Activated naive CD8-positive, alpha-beta T cell treated with anti-CD3 and anti-CD28 coated beads, Interleukin-2, amount 10 ng/mL, durations not matched to agents 7 days and 5 days (primary cell): ENCODE measurements at regions not wholly inside any gene's neighbourhood (a gene's known extent, or its start where the extent isn't known, plus 50 kb on each side); places are given as distances from the start of the nearest gene placed in this dataset.
"Not testable (repeated sequence)": the region's sequence is repeated elsewhere in the genome, so short reads cannot be mapped to it uniquely, and the experiment has no call there.

ENCODE experiments used
- ATAC-seq: fragments of 150-1000 bp; cut with Tn5 transposase; one replicate; pipeline ENCODE4 v1.10.0; 2021; ENCODE audit warnings: low read depth, moderate library complexity
- POLR2A ChIA-PET: fragments of 350-600 bp; sonication (Branson Sonifier 250); formaldehyde crosslinking; loops from one replicate; lab custom pipeline; 2021; ENCODE audit warnings: antibody characterized with exemption; lab: Charles Lee
- DNase-seq: peaks from one replicate; pipeline ENCODE4 v3.0.0; 2021
- H3K27ac Mint-ChIP-seq: one replicate; pipeline ENCODE4 v1.8.0; 2022; ENCODE audit warnings: mild to moderate bottlenecking, mixed read lengths
- H3K27me3 Mint-ChIP-seq: one replicate; pipeline ENCODE4 v1.8.0; 2022; ENCODE audit warnings: mild to moderate bottlenecking, moderate library complexity, mixed read lengths
- H3K36me3 Mint-ChIP-seq: one replicate; pipeline ENCODE4 v1.8.0; 2021; ENCODE audit warnings: mild to moderate bottlenecking, mixed read lengths
- H3K4me1 Mint-ChIP-seq: one replicate; pipeline ENCODE4 v1.8.0; 2021; ENCODE audit warnings: mixed read lengths
- H3K4me3 Mint-ChIP-seq: one replicate; pipeline ENCODE4 v1.8.0; 2022; ENCODE audit warnings: mild to moderate bottlenecking, moderate library complexity, mixed read lengths
- H3K9me3 Mint-ChIP-seq: one replicate; pipeline ENCODE4 v1.8.0; 2021; ENCODE audit warnings: mixed read lengths

DNA sequence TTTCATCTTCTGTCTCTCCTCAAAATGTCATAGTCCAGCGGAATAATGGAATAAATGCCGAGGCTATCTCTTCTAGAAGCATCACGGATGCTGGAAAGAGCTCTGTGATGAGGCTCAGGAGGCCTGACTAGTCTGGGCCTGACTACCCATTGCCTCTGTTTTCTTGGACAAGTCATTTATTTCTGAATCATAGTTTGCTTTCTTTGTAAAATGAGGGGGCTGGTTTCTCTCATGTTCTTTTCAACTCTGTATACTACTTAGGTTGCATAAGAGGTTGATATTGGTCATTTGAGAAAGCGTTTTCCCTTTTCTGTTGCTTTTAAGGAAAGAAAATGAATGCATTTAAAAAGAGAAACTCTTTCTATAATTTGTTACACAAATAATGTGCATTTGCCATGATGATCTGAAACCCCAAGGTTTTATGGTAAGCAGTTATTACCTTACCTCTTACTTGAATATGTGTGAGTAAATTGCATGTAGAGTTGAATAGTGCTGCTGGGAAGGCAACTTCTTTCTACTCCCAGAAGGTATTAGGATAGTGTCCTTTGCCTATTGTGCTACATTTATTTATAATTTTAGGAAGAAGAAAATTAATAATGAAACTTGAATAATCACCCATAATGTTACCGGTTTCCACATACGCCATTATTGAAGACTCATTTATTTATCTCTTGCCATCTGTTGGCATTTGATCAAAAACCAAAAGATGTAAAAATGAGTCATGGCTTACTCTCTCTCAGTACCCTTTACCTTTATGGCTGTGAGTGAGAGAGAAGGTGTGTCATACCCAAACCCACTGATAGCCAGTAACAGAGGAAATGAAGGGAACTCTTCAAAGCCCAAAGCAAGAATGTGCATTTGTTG is 179.1 kb downstream of the FASLG start:
- ATAC-seq (peak; percentile 99), DNase-seq (no peak)
- H3K27me3 Mint-ChIP-seq: peaks cover 10% of the 10 kb centered on the region
- no peaks in the 10 kb centered on the region for H3K9me3 Mint-ChIP-seq
- H3K27ac Mint-ChIP-seq: no peak overlapping the region
- H3K36me3 Mint-ChIP-seq: peaks cover 11% of the 10 kb centered on the region
- H3K4me1 Mint-ChIP-seq: peaks cover 37% of the 10 kb centered on the region
- H3K4me3 Mint-ChIP-seq: peak overlapping the region; percentile 35
- POLR2A ChIA-PET: interaction anchor here (1.0 kb wide), 1 partner anchor 72 kb away, joined by 3 read pairs; no protein-coding TSS in a partner anchor

DNA sequence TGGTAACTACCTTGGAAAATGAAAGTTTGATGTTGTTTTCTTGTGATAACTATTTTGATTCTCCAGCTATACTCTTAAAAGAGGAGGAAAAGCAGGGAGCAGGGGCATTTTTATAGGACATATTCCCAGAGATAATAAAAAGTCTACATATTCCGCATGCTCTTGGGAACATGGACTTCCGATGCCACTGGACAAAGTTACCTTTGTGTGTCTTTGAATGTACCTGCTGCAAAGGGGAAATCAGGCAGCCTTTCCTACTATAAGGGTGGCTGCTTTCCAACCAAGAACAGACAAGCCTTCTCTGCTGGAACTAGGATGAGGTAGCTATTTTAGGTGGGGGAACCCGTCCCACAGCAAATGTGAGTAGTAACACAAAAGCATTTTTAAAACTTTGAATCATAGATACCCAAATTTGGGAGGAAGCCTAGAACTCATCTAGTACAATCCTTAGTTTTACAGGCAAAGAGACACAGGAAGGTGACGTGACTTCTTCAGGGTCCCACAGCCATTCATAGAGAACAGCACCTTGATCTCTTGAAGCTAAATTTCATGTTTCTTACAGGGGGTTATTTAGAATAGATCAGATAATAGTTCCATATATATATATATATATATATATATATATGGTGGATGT is 179.9 kb downstream of the FASLG start:
- POLR2A ChIA-PET: interaction anchor here (1.0 kb wide), 1 partner anchor 71 kb away, joined by 3 read pairs; no protein-coding TSS in a partner anchor
- Mint-ChIP-seq H3K4me1 (peaks cover 38% of the 10 kb centered on the region), H3K36me3 (peaks cover 11% of the 10 kb centered on the region), H3K4me3 (peak overlapping the region; percentile 24), H3K27ac (peak overlapping the region; percentile 36), H3K9me3 (no peaks in the 10 kb centered on the region), H3K27me3 (peaks cover 10% of the 10 kb centered on the region)
- ATAC-seq: peak; percentile 20
- DNase-seq: no peak

DNA sequence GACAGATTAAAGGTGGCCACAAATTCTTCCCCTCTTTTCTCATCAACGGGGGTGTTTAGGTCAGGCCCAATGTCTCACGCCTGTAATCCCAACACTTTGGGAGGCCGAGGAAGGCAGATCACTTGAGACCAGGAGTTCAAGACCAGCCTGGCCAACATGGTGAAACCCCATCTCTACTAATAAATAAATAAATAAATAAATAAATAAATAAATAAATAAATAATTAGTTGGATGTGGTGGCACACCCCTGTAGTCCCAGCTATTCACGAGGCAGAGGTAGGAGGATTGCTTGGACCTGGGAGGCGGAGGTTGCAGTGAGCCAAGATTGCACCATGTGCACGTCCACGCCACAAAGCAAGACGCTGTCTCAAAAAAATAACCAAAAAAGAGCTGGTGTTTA is 180.7 kb downstream of the FASLG start:
- POLR2A ChIA-PET, DNase-seq, ATAC-seq, H3K9me3 Mint-ChIP-seq, H3K27ac Mint-ChIP-seq, H3K4me3 Mint-ChIP-seq: not testable (repeated sequence)
- H3K27me3 Mint-ChIP-seq: peaks cover 10% of the 10 kb centered on the region
- H3K4me1 Mint-ChIP-seq: peaks cover 41% of the 10 kb centered on the region
- H3K36me3 Mint-ChIP-seq: peaks cover 12% of the 10 kb centered on the region

DNA sequence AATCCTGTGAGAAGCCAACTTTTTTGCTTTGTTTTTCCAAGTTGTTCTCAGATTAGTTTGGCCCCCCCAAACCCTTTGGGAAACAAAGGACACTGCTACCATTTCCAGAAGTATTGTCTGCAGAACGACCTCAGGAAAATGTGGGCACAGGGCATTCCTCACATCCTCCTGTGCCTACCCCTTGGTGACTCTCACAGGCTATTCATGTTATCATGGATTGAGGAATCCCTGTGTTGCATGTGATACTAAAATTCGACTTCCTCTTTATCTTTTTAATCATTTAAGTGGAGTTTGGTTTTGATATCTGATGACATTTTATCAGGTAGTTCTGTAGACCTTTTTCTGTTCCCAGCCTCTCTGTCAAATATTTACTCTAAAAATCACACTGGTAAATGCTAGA is 184.5 kb downstream of the FASLG start:
- H3K9me3 Mint-ChIP-seq: peaks cover 4% of the 10 kb centered on the region
- peaks cover 6% of the 10 kb centered on the region for H3K27me3 Mint-ChIP-seq
- H3K36me3 Mint-ChIP-seq: peaks cover 15% of the 10 kb centered on the region
- DNase-seq: no peak
- peaks cover 25% of the 10 kb centered on the region for H3K4me1 Mint-ChIP-seq
- POLR2A ChIA-PET: no interaction called here
- ATAC-seq: no peak
- no peak overlapping the region for H3K27ac Mint-ChIP-seq
- H3K4me3 Mint-ChIP-seq: no peak overlapping the region

DNA sequence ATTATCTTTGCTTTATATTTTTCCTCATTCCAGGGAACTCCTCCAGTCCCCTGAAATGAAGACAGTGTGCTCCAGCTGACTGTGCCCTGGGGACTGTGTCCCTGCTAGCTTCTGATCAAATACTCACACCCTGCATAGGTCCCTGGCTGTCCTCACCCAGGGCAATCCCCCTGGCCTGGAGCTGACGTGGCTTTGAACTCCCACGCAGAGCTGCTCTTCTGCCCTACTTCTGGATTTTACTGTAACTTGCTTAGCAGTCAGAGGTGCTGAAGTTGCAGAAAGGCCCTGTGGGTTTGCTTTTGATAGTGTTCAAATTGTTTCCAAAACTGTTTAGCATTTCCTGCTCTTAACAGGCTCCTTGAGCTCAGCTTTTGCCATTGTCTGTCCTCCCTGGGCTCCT is 186.5 kb downstream of the FASLG start:
- DNase-seq (no peak), ATAC-seq (peak; percentile 77)
- Mint-ChIP-seq H3K27me3 (peaks cover 6% of the 10 kb centered on the region), H3K36me3 (peaks cover 15% of the 10 kb centered on the region), H3K4me1 (peaks cover 14% of the 10 kb centered on the region), H3K4me3 (no peak overlapping the region), H3K9me3 (peaks cover 4% of the 10 kb centered on the region), H3K27ac (peak overlapping the region; percentile 21)
- POLR2A ChIA-PET: no interaction called here

DNA sequence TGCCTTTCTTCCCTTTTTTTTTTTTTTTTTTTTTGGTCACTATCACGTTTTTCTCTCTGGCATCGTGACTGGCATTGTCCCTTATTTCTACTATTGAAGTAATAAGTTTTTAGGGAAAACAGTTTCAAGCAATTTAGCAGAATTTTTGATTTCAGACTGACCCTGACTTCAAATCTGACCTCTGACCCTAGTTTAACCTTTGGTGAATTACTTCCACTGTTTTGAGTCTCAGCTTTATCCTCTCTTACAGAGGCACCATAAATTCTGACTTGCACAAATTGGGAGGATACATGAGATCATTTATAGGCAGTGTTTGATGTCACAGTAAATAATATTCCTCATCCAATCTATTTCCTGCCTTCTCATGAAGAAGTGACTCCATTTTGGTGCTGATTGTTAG is 187.0 kb downstream of the FASLG start:
- peaks cover 14% of the 10 kb centered on the region for H3K4me1 Mint-ChIP-seq
- ATAC-seq (no peak), DNase-seq (no peak)
- H3K36me3 Mint-ChIP-seq: peaks cover 15% of the 10 kb centered on the region
- H3K27me3 Mint-ChIP-seq: peaks cover 6% of the 10 kb centered on the region
- no peak overlapping the region for H3K4me3 Mint-ChIP-seq
- POLR2A ChIA-PET: no interaction called here
- H3K27ac Mint-ChIP-seq: no peak overlapping the region
- peaks cover 4% of the 10 kb centered on the region for H3K9me3 Mint-ChIP-seq

DNA sequence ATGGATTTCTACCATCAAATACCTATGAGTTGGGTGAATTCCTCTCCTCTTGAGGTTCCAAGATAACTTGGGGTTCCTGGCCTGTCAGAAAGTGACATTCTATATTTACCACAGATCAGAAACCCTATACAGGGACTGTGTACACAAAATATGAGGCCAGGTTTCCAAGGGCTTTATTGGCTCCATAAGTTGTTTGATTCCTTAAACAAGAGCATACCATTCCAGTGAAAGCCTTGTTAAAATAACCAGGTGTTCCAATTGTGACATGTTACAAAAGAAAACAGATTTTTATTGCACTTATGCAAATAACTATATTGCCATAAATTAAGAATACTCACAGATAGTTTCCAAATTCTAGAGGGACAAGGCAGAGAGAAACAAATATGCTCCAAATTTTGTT is 188.9 kb downstream of the FASLG start:
- POLR2A ChIA-PET: not testable (repeated sequence)

DNA sequence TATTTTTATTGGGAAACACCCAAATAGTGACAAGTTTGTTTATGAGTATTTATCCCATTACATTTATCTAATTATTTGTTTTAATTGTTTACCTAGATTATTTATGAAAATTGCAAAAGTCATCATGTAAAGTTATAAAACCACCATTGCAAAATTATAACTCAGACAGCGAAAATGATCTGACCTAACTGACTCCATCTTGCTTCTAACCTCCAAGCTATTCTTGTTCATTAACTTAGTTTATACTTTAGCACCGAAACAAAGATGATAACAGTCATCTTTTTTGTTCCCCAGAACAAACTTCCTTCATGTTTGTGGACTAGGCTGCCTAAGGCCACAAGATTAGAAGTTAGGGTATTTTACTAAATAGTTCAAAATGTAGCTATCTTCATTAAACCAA is 190.8 kb downstream of the FASLG start:
- peaks cover 9% of the 10 kb centered on the region for H3K4me1 Mint-ChIP-seq
- no peak overlapping the region for H3K27ac Mint-ChIP-seq
- POLR2A ChIA-PET: no interaction called here
- H3K36me3 Mint-ChIP-seq: peaks cover 16% of the 10 kb centered on the region
- DNase-seq: no peak
- H3K4me3 Mint-ChIP-seq: no peak overlapping the region
- no peak for ATAC-seq
- H3K9me3 Mint-ChIP-seq: peaks cover 14% of the 10 kb centered on the region
- H3K27me3 Mint-ChIP-seq: no peaks in the 10 kb centered on the region

More for the DNA sequence above, 188.9 kb downstream of the FASLG start:
- not testable (repeated sequence) for H3K27me3 Mint-ChIP-seq, H3K36me3 Mint-ChIP-seq, H3K27ac Mint-ChIP-seq, ATAC-seq, H3K4me3 Mint-ChIP-seq, DNase-seq, H3K9me3 Mint-ChIP-seq
- peaks cover 12% of the 10 kb centered on the region for H3K4me1 Mint-ChIP-seq

DNA sequence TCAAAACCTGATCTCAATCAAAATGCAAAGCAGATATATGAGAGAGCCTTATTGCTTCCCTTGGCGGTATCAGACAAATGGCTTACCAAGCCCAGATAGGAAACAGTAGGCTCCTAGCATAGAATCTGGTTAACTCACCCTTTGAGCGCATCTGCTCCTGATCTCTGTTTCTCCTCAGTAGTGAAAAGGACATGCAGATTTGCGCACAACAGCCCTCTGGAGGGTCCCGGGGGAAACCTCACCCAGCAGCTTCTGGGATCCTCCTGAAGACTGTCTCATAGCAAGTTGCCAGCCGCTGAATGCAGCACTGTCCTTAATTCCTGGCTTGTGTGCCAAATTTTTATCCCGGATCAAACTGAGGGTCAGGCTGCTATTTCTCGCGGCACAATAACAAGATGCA is 192.2 kb downstream of the FASLG start:
- Mint-ChIP-seq H3K27me3 (no peaks in the 10 kb centered on the region), H3K36me3 (peaks cover 20% of the 10 kb centered on the region), H3K4me3 (no peak overlapping the region), H3K9me3 (peaks cover 20% of the 10 kb centered on the region), H3K4me1 (peaks cover 3% of the 10 kb centered on the region), H3K27ac (no peak overlapping the region)
- no peak for DNase-seq
- no peak for ATAC-seq
- POLR2A ChIA-PET: no interaction called here

DNA sequence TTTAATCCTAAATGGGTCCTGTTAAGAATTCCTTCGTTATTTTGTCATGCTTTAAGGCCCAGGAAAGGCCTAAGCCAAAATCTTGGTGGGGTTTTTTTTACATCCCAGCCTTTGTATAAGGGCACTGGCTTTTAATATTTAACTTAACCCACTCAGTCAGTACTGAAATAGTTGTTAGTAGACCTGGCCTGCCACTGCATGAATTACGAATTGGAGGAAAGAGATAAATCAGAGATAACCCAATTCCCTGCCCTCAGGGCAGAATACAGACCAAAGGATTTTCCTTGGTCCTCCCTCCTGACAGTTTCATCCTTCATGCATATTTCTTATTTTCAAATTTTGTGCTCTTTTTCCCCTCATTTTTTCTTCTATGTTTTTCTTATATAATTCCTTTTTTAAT is 193.0 kb downstream of the FASLG start:
- no peaks in the 10 kb centered on the region for H3K27me3 Mint-ChIP-seq
- POLR2A ChIA-PET: no interaction called here
- DNase-seq (no peak), ATAC-seq (no peak)
- peaks cover 18% of the 10 kb centered on the region for H3K36me3 Mint-ChIP-seq
- no peak overlapping the region for H3K27ac Mint-ChIP-seq
- H3K4me1 Mint-ChIP-seq: peaks cover 3% of the 10 kb centered on the region
- peaks cover 20% of the 10 kb centered on the region for H3K9me3 Mint-ChIP-seq
- H3K4me3 Mint-ChIP-seq: no peak overlapping the region

DNA sequence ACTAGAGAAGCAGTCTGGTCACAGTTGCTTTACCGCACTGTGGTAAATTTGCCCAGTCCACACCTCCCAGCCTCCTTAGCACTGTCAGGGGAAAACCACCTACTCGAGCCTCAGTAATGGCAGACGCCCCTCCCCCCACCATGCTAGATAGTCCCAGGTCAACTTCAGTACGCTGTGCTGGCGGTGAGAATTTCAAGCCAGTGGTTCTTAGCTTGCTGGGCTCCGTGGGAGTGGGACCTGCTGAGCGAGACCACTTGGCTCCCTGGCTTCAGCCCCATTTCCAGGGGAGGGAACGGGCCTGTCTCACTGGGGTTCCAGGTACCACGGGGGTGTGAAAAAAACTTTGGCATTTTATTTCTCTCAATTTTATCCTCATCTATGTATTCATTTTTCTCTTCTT is 194.8 kb downstream of the TNFSF18 start:
- H3K27ac Mint-ChIP-seq, POLR2A ChIA-PET, H3K4me1 Mint-ChIP-seq, DNase-seq, H3K27me3 Mint-ChIP-seq, ATAC-seq, H3K4me3 Mint-ChIP-seq: not testable (repeated sequence)
- peaks cover 16% of the 10 kb centered on the region for H3K9me3 Mint-ChIP-seq
- peaks cover 15% of the 10 kb centered on the region for H3K36me3 Mint-ChIP-seq

DNA sequence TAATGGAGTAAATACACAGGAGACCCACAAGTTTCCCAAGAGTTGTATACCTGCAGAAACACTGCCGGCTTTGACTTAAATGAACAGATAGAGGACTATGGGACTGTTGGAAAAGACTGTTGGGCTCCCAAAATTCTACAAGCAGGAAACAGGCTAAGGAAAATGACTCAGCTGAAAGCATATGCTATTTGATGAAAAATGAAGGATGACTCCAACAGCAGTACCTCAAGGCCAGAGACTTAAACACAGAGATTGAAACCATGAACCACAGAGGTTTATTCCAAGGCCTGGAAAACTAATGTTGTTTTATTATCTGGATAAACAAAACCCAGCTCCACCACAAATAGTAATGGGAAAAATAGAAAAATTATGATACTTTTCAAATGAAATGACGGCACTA is 187.7 kb downstream of the TNFSF18 start:
- POLR2A ChIA-PET: no interaction called here
- Mint-ChIP-seq H3K4me1 (peaks cover 4% of the 10 kb centered on the region), H3K27me3 (no peaks in the 10 kb centered on the region), H3K36me3 (no peaks in the 10 kb centered on the region), H3K27ac (no peak overlapping the region), H3K9me3 (no peaks in the 10 kb centered on the region), H3K4me3 (no peak overlapping the region)
- no peak for DNase-seq
- no peak for ATAC-seq

DNA sequence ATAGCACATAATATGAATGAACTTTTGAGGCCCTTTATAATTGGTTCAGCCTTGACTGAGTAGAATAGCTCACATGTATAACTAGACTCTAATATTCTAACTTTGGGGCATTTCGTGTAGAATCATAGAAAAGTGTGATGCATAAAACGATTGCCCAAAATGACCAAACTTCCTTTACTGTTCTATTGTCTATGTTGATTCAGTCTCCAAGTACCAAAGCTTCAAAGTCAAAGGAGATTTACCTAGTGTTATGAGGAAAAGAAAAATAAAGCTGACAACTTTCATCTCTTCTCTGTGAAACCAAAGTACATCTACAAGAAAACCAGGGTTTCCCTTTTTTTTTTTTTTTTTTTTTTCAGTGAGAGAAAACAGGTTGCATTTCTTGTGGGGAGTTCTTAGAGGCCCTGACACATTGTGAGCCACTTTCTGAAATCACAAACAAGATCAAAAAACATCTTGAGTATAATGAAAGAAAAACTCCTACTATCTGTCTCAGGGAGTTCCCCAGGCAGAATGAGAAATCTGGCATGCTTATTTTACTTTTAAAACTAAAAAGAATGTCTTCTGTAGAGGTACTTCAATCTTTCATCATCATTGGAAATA is 183.4 kb downstream of the TNFSF18 start:
- peak; percentile 61 for ATAC-seq
- no peaks in the 10 kb centered on the region for H3K27me3 Mint-ChIP-seq
- H3K9me3 Mint-ChIP-seq: no peaks in the 10 kb centered on the region
- no peak for DNase-seq
- no peak overlapping the region for H3K27ac Mint-ChIP-seq
- POLR2A ChIA-PET: interaction anchor here (0.8 kb wide), 1 partner anchor 28 kb away, joined by 4 read pairs; no protein-coding TSS in a partner anchor
- no peaks in the 10 kb centered on the region for H3K36me3 Mint-ChIP-seq
- H3K4me1 Mint-ChIP-seq: peaks cover 24% of the 10 kb centered on the region
- no peak overlapping the region for H3K4me3 Mint-ChIP-seq
